EH (cell line): ENCODE measurements at regions not wholly inside any gene's neighbourhood (a gene's known extent, or its start where the extent isn't known, plus 50 kb on each side); places are given as distances from the start of the nearest gene placed in this dataset.

Experiments used
- DNase-seq: peaks from one replicate; pipeline ENCODE4 v3.0.0-alpha.2; 2015; ENCODE audit warnings: low read depth

DNA sequence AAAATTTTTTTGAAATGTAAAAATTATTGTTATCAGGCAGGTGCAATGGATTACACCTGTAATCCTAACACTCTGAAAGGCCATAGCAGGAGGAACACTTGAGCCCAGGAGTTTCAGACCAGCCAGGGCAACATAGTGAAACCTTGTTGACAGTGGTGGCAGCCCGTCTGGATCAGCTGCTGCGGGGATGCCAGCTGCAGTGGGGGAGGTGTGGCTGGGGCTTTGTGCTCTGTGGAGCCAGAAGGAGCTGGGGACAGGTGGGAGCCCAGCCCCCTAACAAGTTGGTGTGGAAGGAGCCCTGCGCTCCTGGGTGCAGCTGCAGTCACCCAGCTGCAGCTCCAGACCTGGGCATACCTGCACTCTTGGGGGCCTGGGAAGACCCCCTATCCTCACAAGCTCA lies 182.4 kb upstream of the MC4R start:
- DNase-seq, result no peak

DNA sequence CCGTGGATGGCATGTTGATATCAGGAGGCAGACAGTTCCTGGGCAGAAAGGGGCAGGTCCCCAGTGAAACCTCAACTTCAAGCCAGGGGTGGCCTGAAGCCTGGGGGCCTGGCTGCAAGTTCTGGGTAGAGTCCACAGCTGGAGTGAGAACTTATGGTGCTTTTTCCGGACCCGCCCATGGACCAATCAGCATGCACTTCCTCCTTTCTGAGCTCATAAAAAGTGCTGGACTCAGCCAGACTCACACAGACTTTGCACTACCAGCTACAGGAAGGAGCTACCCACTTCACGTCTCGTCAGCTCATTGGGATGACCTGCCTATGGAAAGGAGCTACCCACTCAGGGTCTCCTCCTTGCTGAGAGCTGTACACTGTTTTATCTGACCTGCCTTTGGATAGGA lies 183.1 kb upstream of the MC4R start:
- peak; percentile 17 for DNase-seq

DNA sequence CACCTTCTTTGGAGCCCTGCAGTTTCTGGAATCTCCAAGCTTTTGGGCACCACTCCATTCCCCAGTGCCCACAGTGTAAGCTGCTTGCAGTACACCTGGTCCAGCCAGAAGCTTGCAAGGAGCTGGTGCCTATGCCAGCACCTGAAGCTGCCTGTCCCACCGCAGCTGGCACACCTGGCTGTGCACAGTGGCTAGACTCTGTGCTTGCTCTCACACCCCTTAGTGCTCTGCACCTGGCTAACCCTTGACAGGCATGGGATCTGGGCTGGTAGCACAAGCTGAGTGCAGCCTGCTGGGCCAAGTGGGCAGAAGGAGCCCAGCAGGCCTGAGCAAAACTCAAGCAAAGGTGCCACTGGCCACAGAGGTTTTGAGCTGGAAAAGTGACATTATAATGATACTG lies 183.8 kb upstream of the MC4R start:
- no peak for DNase-seq

DNA sequence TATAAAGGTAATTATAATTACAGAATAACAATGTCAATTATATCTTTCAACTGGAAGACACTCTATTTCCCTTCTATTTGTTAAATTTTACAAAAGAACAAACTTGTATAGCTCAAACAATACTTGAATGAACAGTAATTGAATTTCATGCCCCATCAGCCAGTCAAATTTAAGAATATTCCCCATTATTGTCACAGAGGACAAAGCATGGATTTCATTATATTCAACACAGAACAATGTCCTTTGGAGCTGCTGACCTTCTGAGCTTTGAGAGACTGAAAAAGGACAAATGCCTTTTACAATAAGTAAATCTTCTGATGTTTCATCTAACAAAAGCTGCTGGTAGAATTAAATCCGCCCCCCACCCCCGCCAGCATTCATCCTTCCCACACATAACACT lies 187.5 kb upstream of the MC4R start:
- no peak for DNase-seq

- DNase-seq, result no peak
Measured at GRCh38 chr18:60563082-60563481, 190.5 kb upstream of the MC4R start.

DNA sequence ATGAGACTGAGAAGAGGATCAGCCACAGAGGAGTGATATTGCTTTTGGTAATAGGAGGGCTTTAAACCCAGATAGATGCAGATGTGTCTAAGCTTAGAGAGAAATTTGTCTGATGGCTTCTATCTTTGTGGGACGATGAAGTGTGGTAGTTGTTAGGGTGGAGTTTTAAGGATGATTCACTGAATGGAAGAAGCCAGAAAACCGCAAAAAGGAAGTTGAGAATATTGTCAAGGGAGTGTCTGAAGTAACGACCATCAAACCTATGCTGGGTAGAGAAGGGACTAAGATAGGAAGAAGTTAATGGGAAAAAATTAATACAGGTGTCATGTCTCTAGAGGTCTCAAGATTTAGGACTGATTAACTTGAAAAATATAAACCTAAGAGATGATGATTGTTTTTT lies 195.6 kb upstream of the MC4R start:
- peak; percentile 2 for DNase-seq

DNA sequence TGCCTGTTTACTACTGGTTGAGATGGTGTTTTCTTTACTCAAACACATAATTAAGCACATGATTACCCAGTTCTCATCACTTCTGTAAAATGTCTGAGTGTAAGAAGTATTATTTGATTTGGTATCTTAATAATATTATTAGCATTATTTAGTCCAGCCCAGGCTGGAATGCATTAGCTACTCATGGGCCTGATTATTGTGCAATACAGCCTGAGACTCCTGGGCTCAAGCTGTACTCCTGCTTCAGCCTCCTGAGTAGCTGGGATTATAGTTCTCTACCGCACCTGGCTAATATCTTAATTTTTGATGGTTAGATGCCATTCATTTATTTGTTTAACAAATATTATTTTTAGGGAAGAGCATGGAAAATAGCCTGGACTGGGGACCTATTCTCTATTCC lies 197.6 kb upstream of the MC4R start:
- no peak for DNase-seq

- DNase-seq, result no peak
Measured at GRCh38 chr18:60577457-60577856, 204.9 kb upstream of the MC4R start.

DNA sequence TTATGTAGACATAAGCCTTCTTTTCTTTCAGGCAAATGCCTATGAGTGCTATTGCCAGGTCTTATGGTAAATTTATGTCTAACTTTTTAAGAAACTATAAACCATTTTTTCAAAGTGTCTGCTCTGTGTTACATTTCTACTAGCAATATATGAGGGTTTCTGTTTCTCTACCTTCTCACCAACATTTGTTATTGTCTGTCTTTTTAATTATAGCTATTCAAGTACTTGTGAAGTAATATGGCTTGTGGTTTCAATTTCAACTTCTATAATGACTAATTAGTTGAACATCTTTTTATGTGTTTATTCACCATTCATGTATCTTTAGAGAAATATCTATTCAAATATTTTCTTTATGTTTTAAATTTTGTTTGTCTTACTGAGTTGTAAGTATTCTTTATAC lies 213.1 kb upstream of the MC4R start:
- DNase-seq, result no peak

DNA sequence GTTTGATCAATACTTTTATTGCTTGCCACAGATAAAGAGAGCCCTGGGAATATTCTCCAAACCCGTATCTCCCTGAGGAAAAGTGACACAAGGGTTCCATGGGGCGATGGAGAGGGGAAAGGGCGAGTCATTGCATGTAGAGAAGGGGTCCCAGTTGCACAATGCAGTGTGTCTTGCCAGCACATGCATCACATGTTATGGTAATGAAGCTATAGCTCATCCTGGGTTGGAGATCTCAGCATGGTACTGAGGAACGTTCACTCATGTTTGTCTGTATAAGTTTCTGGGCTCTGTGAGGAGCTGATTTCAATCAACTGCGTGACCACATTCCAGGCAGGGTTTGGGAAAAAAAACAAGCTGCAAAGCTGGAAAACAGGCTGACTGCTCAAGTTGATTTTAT lies 220.7 kb upstream of the MC4R start:
- DNase-seq, result no peak

DNA sequence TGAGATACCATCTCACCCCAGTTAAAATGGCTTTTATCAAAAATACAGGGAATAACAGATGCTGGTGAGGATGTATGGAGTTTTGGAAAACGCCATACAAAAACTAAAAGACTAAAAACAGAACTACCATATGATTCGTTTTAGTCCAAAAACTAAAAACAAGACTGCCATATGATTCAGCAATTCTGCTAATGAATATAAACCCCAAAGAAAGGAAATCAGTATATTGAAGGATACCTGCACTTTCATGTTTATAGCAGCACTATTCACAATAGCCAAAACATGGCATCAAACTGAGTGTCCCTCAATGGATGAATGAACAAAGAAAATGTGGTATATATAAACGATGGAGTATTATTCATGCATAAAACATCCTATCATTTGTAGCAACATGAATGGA lies 224.4 kb upstream of the MC4R start:
- no peak for DNase-seq

- no peak for DNase-seq
Measured at GRCh38 chr18:60599267-60599666, 226.7 kb upstream of the MC4R start.

- DNase-seq, result no peak
Measured at GRCh38 chr18:60599995-60600394, 227.4 kb upstream of the MC4R start.

DNA sequence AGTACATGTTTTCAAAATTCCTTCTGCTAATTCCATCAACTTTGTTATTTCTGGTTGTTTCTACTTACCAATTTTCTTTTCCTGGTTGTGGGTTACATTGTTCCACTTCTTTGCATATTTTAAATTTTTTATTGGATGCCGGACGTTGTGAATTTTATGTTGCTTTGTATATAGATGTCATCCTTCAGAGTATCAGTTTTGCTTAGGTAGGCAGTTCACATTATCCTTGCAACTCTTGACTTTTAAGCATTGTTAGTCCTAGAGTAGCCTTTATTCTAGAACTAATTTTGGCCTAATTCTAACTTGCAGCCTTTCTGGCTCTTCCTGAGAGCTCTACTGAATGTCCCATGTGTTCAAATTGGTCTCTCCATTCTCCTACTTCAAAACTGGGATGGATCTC lies 228.7 kb upstream of the MC4R start:
- DNase-seq, result no peak

GRCh38 chr18:60623331-60623730 lies 250.8 kb upstream of the MC4R start:
- DNase-seq, result no peak

GRCh38 chr18:60624207-60624606 lies 251.6 kb upstream of the MC4R start:
- no peak for DNase-seq

- no peak for DNase-seq
Measured at GRCh38 chr18:60639836-60640235, 267.3 kb upstream of the MC4R start.

- no peak for DNase-seq
Measured at GRCh38 chr18:60643009-60643408, 270.4 kb upstream of the MC4R start.

DNA sequence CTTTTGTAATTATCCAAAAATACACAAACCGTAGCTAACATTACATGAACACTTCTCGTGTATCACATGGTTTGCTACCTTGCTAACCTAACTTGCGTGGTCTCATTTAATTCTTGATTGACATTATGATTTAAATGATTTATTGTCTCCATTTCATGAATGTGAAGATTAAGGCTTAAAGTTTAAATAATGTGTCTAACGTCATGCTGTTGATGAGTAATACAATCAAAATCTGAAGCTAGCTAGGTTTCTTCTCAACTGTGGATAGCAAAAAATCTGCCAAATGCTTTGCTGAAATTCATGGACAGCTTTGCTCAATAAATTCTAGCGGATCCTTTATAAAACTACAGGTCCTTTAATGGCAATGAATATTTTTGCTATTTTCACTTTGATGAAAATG lies 274.1 kb upstream of the MC4R start:
- no peak for DNase-seq

GRCh38 chr18:60649107-60649506 lies 276.5 kb upstream of the MC4R start:
- no peak for DNase-seq

DNA sequence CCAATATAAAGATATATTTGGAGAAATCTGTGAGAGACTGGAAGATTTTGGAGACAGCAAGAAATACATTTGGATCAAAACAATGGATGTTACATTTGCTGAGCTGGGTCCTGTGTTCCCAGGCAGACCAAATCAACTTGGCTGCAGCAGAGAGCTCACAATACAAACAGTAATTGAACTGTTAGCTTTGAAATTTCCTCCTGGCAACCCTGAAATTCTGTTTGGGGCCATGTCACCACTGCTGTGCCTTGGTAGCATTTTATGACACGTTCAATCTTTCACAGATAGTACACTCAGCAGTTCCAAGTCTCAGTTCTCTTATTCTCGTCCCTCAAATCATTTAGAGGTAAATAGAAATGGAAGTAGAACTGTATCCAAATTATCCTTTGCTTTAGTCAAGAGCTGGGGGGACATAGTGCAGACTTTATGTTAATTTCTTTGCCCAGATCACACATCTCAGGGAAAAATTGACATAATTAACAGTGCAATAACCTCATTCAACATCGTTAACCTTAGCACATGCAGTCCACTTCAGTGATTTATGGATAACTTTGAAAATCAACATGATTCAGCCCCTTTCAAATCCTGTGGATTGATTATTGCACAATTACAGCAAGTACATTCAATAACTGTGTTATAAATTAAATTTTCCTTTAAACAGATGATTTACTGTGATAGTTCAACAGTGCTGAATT lies 277.4 kb upstream of the MC4R start:
- DNase-seq, result no peak

- DNase-seq, result no peak
Measured at GRCh38 chr18:60654298-60654697, 281.7 kb upstream of the MC4R start.

DNA sequence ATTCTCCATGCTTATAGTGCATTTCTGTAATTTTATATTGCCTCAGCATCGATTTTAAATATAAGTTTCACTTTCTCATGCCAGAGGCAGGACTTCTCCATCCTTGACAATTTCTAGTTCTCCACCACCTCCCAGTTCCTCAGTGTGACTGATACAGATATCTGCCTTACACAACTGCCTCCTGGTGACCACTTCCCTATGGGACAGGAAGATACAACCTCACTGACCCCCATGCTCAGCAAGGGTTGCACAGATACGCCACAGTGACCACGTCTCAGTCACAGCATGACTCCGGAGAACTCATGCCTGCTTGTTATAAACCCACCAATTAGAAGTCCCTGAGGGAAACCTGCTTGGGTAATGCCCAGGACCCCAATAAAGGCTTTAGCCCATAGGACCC lies 284.0 kb upstream of the MC4R start:
- no peak for DNase-seq

GRCh38 chr18:60662491-60662890 lies 289.9 kb upstream of the MC4R start:
- DNase-seq, result no peak
